ENCODE measurements at regions not wholly inside any gene's neighbourhood (a gene's known extent, or its start where the extent isn't known, plus 50 kb on each side); places are given as distances from the start of the nearest gene placed in this dataset.

GRCh38 chr2:215498431-215498830 is 62.6 kb upstream of the FN1 start:
- no peaks in the 10 kb centered on the region for H3K27me3 ChIP-seq
- no peak for DNase-seq (ENCODE audit: low spot score in 2 of 2)
- H3K9me3 ChIP-seq = no peaks in the 10 kb centered on the region
- intact Hi-C loops (cut with DNase I) = loop anchor here (5.0 kb wide), 1 partner anchor 36 kb away; no protein-coding TSS in a partner anchor
- H3K36me3 ChIP-seq = no peaks in the 10 kb centered on the region
- peaks cover 0 to 20% of the 10 kb centered on the region in 2 donors for H3K4me1 ChIP-seq
- H3K4me3 ChIP-seq = no peak overlapping the region
- peak overlapping the region; percentile 57 for H3K27ac ChIP-seq
- TF ChIP-seq, protein P1, sequence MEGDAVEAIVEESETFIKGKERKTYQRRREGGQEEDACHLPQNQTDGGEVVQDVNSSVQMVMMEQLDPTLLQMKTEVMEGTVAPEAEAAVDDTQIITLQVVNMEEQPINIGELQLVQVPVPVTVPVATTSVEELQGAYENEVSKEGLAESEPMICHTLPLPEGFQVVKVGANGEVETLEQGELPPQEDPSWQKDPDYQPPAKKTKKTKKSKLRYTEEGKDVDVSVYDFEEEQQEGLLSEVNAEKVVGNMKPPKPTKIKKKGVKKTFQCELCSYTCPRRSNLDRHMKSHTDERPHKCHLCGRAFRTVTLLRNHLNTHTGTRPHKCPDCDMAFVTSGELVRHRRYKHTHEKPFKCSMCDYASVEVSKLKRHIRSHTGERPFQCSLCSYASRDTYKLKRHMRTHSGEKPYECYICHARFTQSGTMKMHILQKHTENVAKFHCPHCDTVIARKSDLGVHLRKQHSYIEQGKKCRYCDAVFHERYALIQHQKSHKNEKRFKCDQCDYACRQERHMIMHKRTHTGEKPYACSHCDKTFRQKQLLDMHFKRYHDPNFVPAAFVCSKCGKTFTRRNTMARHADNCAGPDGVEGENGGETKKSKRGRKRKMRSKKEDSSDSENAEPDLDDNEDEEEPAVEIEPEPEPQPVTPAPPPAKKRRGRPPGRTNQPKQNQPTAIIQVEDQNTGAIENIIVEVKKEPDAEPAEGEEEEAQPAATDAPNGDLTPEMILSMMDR (IDR thresholded peaks at IDR 0.05) = no peak

GRCh38 chr2:215493376-215493775 is 57.5 kb upstream of the FN1 start:
- Histone ChIP-seq H3K36me3 (no peaks in the 10 kb centered on the region), H3K27ac (no peak overlapping the region), H3K27me3 (no peaks in the 10 kb centered on the region), H3K4me3 (no peak overlapping the region), H3K9me3 (no peaks in the 10 kb centered on the region), H3K4me1 (peaks cover 0 to 6% of the 10 kb centered on the region in 2 donors)
- no peak for DNase-seq (ENCODE audit: low spot score in 2 of 2)
- intact Hi-C loops (cut with DNase I) = no loop called here
- TF ChIP-seq, protein P1 (IDR thresholded peaks at IDR 0.05) = no peak

GRCh38 chr2:215489288-215489848 is 53.5 kb upstream of the FN1 start:
- intact Hi-C loops (cut with DNase I) = no loop called here
- TF ChIP-seq, protein P1 (IDR thresholded peaks at IDR 0.05) = no peak
- DNase-seq (ENCODE audit: low spot score in 2 of 2) = no peak
- Histone ChIP-seq H3K27ac (no peak overlapping the region), H3K27me3 (no peaks in the 10 kb centered on the region), H3K4me3 (no peak overlapping the region), H3K36me3 (no peaks in the 10 kb centered on the region), H3K9me3 (no peaks in the 10 kb centered on the region), H3K4me1 (no peaks in the 10 kb centered on the region)

DNA sequence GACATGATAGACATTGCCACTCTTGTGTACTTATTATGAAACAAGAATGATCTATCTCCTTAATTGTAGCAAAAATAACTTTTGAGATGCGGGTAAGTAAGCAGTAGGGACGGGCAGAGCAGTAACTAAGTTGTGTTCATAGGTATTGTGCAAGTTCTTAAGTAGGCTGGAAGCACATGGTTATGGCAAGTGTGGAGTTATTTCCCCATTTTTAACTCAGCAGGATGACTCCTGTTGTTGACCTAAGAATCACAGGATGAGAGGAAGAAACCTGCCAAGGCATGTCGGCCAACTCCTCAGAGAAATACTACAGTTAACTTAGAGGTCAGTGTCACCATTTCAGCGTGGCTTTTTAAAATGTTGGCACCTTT is 51.1 kb upstream of the FN1 start:
- DNase-seq (ENCODE audit: low spot score in 2 of 2) = no peak
- TF ChIP-seq, protein P1 (IDR thresholded peaks at IDR 0.05) = no peak
- H3K4me1 ChIP-seq = no peaks in the 10 kb centered on the region
- intact Hi-C loops (cut with DNase I) = no loop called here
- H3K4me3 ChIP-seq = no peak overlapping the region
- H3K27ac ChIP-seq = no peak overlapping the region
- no peaks in the 10 kb centered on the region for H3K27me3 ChIP-seq
- no peaks in the 10 kb centered on the region for H3K36me3 ChIP-seq
- H3K9me3 ChIP-seq = no peaks in the 10 kb centered on the region

DNA sequence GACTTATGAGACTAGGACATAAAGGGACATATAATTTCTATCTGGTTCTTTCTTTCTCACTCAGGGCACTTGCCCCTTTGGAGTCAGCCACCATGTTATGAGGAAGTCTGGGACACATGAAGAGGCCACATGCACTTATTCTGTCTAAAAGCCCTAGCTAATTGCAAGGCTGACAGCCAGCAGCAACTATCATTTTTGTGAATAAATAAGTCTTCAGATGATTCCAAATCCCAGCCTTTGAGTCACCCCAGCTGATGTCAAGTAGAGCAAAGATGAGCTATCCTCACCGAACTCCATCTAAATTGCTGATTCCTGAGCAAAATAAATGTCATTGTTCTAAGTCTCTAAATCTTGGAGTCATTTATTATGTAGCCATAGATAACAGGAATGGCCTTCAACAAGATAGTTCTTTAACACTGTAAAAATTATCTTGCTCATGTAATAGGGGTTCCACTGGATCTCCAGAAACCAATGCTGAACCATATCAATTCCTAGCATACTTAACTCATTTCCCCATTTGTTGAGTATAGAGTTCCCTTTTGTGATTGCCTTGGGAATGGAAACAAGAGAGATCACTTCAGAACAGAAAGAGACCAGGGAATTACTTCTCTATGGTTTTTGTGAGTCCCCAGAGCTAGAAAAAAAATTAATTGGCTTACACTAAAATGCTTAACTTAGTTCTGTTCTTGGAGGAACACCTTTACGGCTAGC is 50.6 kb upstream of the FN1 start:
- no peak overlapping the region for H3K4me3 ChIP-seq
- no peaks in the 10 kb centered on the region for H3K9me3 ChIP-seq
- no peaks in the 10 kb centered on the region for H3K4me1 ChIP-seq
- no peak for DNase-seq (ENCODE audit: low spot score in 2 of 2)
- no peaks in the 10 kb centered on the region for H3K27me3 ChIP-seq
- TF ChIP-seq, protein P1 (IDR thresholded peaks at IDR 0.05) = no peak
- H3K27ac ChIP-seq = no peak overlapping the region
- intact Hi-C loops (cut with DNase I) = no loop called here
- no peaks in the 10 kb centered on the region for H3K36me3 ChIP-seq

All from ascending aorta (tissue), 2 donors.